GM21447 (cell line): ENCODE measurements at regions not wholly inside any gene's neighbourhood (a gene's known extent, or its start where the extent isn't known, plus 50 kb on each side); places are given as distances from the start of the nearest gene placed in this dataset.

ENCODE experiments used
- ATAC-seq: cut with Tn5 transposase; IDR thresholded peaks from one replicate; pipeline ENCODE4 v1.9.1; 2021; ENCODE audit not compliant: unreplicated experiment

DNA sequence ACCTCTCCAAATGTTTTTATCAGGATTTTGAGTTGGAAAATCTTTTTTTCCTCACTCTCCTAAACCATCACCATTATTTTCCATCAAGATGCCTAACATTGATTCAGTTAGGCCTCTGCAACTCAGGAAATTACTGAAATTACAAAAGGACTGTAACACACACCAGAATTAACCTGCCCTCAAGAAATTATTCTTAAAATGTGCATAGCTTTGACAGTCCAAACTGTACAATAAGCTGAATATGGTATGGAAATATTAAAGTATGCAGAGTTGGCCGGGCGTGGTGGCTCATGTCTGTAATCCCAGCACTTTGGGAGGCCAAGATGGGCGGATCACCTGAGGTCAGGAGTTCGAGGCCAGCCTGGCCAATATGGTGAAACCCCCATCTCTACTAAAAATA, 50.2 kb upstream of the PHLPP1 start:
- ATAC-seq, result no peak
